GM21515 (cell line): ENCODE measurements at regions not wholly inside any gene's neighbourhood (a gene's known extent, or its start where the extent isn't known, plus 50 kb on each side); places are given as distances from the start of the nearest gene placed in this dataset.

Experiments used
- ATAC-seq: cut with Tn5 transposase; IDR thresholded peaks from one replicate; pipeline ENCODE4 v1.9.1; 2021; ENCODE audit not compliant: unreplicated experiment

DNA sequence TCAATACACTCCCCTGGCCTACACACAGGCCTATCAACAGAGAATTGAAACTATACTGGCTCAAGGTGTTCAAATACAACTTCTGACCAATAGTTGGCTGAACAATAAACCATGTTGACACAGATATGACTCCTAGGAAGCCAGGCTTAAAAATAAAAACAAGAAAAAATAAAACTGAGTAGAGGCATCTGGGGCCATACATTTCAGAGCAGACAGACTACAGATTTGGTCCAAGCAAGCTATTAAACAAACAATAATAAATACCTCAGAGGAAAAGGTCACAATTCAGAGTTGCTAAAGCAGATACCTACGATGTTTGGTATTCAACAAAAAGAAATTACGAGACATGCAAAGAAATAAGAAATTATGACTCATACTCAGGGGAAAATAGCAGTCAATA, 132.8 kb upstream of the ACVR2A start:
- no peak for ATAC-seq

DNA sequence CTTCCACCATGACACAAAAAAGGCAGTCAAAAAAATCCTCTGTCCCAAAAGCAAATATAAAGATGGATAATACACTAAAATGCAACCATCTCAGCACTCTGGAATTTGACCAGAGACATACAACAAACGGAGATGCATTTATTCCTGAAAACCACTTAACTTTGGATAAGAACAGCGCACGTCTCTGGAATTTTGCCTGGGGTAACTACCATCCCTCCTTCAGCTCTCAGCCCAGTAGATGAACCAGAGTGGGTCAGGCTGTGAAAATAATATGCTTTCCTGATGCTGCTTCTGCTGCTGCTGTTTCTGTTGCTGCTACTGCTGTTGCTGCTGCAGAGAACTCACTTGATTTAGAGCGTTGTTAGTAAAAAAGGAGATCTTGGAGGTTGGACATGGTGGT, 133.8 kb upstream of the ACVR2A start:
- no peak for ATAC-seq

DNA sequence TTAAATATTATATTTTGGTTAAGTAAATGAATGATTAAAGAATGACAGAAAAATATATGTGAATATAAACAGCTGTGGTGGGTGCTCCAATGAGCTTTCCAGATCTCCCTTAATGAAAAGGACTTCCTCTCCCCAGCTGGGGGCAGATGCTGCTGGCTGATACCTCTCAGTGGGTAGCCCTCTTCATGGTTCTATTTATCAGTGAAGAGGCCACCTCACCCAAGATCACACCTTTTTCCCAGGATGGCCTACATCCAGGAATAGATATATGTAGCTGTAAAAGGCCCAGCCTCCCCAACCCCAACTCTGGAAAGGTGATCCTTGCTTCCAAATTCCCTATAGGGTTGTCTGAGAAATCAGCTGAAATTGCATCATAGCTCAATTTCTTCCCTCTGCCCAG, 135.2 kb upstream of the ACVR2A start:
- no peak for ATAC-seq

DNA sequence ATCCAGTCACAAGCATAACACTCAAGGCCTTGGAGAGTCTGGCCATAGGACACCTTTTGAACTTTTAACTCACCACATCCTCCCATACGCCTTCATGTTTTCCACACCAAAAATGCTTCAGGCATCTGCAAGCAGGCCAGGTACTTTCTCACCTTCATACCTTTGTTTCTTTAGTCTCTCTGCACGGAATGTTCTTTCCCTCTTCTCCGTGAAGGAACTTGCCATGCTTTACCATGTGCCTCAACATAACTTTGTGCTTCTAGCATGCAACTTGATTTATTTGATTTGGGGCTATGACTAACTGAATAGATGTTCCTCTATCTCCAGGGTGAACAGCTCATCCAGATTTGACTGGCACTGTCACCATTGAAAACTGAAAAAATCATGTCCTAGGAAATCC, 141.7 kb upstream of the ACVR2A start:
- ATAC-seq = no peak

DNA sequence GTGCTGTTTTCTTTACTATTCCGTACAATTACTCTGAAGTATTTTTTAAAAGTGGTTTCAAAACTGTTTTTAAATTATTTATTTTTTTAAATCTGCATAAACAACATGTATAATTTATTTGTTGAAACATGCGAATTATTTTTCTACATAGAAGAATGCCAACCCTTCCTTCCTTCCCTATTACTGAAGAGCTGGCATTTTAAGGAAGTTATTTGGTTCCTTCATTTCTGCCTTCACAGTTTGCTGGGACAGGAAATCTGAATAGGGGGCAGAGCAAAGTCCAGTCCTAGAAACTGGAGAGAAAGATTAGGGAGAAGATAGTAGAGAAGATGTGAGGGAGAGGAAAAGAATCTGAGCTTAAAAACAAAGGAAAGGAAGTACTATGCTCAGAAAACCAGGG, 146.7 kb upstream of the ACVR2A start:
- no peak for ATAC-seq

DNA sequence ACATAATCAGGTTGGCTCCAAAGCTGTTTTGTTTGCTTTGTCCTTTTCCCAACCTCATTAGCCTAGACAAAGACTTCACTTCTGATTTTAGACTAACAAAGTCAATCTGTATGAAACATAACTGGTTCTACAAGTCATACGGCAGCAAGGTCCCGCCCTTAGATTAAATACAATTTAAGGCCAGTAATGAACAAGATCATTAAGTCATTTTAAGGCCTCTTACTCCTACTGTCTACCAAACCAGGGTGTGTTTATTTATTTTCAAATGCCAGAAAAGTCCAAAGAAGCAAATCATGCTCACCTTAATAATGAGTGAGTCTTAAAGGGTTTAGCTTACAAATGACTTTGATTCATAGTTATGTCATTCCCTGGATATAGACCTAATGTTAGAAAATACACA, 148.4 kb upstream of the ACVR2A start:
- no peak for ATAC-seq

DNA sequence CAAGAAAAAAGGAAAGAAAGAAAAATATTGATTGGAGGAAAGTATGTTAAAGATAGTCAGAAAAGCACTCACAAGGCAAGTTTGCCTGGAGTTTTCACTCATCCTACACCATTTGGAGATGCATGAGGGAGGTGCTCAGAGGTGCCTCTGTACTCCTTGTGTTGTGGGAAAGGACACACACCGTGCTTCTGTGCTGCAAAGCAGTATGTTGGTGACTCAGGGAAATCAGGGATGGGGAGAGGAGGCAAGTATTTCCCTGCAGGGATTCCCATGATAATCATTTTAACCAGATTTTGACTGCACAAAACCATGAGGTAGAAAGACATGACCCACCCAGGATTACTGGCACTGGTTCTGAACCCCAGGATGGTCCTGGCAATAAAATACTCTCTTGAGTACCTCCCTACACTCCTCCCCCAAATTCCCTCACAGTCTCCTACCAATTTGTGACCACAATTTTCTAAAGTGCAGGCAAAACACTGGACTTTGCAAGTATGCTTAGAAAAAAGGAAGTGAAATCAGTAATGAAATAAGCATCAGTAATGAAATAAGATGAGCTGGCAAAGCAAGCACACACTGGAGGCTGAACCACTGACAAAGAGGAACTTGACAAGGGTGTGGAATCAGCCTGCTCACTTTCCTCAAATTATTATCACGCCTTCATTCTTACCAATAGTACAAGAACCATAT, 155.5 kb upstream of the ACVR2A start:
- ATAC-seq = peak; percentile 100

DNA sequence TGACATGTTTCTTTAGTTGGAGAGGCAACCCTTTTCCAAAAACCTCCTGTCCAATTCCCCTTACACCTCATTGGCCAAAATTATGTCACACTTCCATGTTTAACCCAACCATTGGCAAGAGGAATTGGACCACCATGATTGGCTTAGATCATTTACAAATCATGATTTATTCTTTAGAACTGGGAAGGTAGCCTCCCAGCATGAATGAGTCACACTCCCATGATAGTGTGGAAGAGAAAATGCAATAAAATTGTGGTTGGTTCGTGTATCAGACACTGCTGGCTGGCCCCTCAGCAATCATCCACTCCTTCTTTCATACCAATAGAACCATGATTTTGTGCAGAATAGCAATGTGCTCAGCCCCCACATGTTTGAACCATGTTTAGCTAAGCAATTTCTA, 156.6 kb upstream of the ACVR2A start:
- no peak for ATAC-seq

DNA sequence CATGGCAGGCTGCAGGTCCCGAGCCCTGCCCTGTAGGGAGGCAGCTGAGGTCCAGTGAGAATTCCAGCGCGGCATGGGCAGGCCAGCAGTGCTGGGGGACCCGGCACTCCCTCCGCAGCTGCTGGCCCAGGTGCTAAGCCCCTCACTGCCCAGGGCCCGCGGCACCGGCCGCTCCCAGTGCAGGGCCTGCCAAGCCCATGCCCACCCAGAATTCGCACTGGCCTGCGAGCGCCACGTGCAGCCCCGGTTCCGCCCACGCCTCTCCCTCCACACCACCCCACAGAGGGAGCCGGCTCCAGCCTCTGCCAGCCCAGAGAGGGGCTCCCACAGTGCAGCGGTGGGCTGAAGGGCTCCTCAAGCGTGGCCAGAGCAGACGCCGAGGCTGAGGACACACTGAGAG, 158.5 kb upstream of the ACVR2A start:
- ATAC-seq = no peak

DNA sequence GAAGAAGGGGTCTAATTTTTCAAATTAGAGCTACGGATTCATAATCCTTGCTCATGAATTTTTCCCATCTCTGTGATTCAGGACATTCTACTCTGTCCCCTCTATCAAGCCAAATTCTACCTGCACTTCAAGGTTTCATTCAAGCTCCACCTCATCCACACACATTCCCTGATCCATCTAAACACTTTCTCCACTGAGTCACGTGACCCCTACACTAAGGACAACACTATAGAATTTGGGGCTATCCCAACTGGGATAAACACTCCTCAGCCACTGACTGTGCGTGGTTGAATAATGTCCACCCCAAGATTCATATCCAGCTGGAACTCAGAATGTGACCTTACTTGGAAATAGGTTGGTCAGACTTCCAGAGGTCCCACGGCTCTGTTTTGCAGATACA, 159.9 kb upstream of the ACVR2A start:
- no peak for ATAC-seq

DNA sequence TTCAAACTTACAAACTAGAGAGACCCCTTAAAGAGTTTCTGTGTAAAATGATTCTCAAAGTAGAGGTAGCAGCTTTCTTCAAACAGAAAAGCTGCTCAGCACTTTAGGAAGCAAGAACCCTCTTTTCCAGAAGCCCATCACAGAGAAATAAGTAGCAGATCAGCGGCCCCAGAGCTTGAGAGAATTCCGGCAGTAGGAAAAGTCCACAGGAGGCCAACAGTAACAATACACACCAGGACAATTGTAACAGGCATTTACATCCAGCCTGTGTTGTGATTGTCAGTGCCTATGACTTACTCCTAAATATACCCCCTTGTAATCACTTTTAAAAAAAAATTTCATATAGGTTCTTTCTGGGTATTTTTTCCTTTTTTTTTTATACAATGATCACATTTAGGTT, 161.4 kb upstream of the ACVR2A start:
- no peak for ATAC-seq

DNA sequence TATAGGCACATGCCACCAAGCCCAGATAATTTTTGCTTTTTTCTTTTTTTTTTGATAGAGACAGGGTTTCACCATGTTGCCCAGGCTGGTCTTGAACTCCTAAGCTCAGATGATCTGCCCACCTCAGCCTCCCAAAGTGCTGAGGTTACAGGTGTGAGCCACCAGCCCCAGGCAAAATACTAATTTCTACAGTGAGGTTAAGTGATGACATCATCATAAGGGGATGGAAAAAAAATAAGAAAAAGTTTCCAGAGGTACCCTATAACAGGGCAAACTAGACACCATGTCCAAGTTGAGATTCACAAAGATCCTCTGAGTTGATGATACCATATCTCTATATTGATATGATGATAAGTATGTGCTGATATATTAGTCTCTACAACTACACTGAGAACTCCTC, 163.7 kb upstream of the ACVR2A start:
- ATAC-seq = no peak

DNA sequence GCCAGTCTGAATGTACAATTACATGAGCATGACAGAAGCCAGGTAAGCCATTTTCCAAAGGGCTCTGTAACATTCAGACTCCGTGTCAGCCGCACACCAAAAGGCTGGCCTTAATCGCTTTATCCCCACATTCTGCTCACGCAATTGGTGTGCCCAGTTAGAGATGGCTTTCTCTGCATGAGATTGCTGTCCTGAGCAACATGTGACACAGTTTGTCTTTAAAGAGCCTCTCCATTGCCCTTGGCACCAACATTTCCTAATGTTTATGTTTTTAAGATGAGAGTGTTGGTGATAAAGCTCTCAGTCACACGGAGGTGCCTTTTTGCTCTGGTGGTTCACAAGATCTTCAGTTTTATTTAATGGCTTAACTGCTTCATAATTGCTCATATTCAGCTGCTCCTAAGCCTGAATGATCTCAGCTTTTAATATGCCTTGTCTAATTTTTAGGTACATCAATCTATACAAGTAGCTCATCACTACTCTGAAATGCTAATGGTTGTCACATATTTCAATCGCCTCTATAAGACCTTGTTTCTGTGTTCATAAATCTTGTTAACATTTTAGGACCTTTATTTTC, 164.8 kb upstream of the ACVR2A start:
- no peak for ATAC-seq

DNA sequence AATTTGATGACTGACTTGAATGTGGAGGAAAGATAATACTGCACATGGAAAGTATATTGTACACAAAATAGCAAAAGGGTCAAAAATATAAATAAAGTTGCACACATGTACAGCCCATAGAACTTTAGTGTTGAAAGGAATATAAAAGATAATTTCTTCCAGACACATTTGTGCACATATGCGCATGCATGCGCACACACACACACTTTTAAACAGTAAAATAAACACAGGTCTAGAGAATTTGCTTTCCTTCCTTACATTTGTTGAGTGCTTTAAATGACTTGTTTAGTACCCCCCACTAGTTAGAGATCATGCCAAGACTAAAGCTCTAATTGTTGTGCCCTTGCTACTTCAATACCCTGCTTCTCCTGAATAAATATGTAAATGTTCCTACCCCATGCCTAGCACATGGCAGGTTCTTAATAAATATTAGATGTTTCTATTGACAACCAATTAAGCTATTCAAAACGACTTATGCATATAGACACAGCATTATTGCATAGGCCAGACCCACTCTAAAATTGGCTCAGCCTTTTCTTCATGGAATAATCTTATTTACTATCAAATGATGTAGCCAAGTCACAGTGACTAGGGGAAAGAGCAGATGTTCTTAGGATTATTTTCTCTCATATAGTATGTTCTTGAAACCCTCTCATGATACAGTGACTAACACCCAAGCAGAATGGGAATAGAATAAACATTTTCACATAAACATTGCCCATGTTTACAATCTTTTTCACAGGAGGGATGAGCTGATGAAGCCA, 165.5 kb upstream of the ACVR2A start:
- no peak for ATAC-seq

DNA sequence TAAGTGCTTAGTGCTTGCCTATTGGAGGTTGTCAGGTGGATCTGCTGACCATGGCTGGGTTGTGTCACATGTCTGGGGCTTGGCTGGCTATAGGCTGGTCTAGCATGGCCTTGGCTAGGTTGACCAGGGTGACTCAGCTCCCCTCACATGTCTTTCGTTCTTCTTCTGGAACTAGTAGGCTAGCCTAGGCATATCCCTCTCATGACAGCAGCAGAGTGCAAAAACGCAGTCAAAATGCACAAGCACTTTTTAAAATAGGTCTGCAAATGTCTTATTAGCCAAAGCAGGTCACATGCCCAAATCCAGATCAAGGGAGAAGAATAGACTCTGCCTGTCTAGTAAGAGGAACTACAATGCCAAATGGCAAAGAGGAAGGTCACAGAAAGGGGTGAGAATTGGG, 179.7 kb upstream of the ACVR2A start:
- ATAC-seq = no peak

DNA sequence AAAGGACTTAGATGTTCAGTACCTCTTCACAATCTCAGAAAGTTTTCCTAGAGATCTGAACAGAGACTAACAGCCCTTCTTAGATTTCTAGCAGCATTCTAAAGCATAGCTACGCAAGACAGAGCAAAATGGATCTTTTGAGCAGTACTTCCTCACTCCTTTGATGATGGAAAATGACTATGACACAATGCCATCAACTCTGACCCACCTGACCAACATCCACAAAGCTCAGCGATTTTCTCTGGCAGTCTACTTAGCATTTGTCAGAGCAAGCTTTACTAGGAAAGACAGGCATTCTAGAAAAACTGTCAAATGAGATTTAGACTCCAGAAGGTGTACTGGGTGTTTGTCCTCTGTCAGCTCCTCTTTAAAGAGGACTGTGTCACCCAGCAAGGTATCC, 180.9 kb upstream of the ACVR2A start:
- ATAC-seq = peak; percentile 32

DNA sequence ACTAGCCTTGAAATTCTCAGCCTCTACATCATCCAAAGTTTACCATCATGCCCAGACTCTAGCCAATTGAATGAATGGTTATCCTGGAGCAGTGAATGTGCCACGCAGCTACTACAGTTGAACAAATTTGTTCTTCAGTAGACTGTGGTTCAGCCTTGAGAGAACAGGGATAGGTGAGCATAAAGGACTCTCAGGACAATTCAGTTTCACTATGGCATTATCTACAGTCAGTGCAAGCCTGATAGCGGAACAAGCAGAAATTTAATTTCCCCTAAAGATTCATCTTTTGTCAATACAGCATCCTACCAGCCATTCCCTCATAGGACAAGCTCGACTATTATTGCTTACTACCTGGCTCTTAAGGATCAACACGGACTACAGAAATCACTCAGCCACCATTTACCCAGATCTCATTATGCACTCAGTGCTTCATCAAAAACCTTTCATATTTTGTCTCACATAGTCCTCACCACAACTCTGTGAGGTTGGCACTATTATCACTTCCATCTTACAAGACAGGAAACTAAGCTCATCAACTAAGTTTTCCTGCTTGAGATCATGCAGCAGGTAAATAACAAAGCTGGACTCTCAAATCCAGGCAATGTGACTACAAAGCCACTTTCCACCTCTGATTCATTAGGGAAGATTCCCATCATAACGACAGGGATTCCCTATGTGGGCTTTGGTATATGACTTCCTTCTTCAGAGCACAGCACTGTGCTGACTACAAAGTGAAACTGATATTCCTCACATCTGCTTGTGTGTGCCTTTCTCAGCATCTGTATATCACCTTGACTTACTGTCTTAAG, 181.5 kb upstream of the ACVR2A start:
- ATAC-seq = peak; percentile 94

DNA sequence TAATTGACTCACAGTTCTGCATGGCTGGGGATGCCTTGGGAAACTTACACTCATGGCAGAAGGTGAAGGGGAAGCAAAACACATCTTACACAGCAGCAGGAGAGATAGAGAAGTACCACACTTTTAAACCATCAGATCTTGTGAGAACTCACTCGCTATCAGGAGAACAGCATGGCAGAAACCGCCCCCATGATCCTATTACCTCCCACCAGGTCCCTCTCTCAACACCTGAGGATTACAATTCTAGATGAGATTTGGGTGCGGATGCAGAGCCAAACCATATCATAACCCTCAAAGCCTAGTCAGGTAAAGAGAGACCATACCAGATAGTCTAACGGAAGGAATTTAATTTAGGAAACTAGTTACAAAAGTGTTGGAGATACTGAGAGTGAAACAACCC, 182.6 kb upstream of the ACVR2A start:
- ATAC-seq = no peak

DNA sequence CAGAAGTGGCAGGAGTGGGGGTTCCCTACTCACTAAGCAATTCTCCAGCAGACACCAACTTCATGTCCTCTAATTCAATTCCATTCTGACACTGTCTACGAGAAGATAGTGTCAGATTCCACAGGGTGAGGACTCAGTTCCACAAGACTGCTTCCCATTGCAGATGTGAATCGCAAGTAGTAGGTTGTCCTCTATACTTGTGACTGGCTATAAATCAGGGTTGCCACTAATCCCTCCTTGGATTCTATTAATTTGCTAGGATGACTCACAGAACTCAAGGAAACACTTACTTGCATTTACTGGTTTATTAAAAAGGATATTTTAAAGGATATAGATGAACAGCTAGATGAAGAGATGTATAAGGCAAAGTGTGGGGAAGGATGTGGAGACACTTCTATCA, 184.1 kb upstream of the ACVR2A start:
- no peak for ATAC-seq

DNA sequence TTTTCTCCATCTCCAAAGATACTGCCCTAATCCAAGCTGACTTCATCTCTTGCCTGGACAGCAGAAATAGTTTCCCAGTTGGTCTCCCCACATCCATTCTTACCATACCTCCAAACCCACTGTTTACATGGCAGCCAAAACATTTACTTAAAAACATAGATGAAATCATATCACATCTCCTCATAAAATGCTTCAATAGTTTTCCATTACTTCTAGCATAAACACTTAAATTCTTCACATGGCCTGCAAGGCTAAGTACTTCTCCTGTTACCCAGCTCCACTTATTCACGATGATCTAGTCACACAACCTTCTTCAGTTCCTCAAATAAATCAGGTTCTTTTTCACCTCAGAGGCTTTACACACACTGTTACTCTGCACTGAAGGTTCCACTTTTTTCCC, 185.8 kb upstream of the ACVR2A start:
- ATAC-seq = no peak

DNA sequence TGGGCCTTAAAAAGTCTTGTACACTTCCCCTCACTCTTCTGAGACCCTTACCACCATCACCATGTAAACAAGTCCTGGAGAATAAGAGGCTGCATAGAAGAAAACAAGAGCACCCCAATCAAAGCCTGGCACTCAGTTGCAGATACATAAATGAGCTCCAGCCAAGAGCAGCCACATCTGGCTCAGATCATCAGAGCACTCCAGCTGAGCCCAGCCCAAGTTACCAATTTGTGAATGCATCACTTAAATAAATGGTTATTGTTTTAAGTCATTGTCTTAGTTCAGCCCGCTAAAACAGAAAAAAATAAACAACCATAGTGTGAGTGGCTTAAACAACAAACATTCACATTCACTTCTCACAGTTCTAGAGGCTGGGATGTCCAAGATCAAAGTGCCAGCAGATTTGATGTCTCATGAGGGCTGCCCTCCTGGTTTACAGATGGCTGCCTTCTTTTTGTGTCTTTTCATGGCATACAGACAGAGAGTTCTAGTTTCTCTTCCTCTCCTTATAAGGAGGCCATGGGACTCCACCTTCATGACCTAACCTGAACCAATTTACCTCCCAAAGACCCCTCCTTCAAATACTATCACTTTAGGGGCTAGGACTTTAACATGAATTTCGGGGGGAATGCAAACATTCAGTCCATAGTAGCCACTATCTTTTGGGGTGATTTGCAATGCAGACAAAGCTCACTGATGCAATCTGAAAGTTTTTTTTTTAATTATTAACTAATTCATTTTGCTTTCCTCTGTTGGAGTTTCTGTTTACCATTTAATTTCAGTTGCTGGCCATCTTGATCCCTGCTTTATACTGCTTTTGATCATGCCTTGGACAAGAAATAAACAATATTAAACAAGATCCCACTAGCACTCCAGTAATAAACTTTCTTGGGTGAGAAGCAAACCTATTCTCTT, 187.5 kb upstream of the ACVR2A start:
- no peak for ATAC-seq
